NCI-H524 (cell line): ENCODE measurements at regions not wholly inside any gene's neighbourhood (a gene's known extent, or its start where the extent isn't known, plus 50 kb on each side); places are given as distances from the start of the nearest gene placed in this dataset.
"Not testable (repeated sequence)": the region's sequence is repeated elsewhere in the genome, so short reads cannot be mapped to it uniquely, and the experiment has no call there.

Experiments
- DNase-seq, 2 experiments: peaks; one replicate each; lab custom pipeline; 2025; lab: John Stamatoyannopoulos, UW

DNA sequence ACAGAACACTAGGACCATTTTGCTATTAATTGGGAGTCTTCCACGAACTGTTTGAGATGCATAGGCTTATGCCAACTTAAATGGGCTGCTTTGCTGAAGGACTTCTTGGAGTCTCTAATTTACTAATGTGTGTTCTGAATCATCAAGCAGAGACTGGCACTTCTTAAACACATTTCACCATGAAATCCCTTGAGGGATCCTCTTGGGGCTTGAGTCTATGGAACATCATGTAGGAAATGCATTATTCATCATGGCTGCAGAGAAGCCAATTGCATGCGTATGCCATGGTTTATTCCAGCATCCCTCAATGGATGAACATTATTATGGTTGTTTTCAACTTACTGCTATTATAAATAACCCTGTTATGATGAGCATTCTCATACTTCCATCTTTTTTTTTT, 73.4 kb downstream of the FGD2 start:
- no peak for DNase-seq

DNA sequence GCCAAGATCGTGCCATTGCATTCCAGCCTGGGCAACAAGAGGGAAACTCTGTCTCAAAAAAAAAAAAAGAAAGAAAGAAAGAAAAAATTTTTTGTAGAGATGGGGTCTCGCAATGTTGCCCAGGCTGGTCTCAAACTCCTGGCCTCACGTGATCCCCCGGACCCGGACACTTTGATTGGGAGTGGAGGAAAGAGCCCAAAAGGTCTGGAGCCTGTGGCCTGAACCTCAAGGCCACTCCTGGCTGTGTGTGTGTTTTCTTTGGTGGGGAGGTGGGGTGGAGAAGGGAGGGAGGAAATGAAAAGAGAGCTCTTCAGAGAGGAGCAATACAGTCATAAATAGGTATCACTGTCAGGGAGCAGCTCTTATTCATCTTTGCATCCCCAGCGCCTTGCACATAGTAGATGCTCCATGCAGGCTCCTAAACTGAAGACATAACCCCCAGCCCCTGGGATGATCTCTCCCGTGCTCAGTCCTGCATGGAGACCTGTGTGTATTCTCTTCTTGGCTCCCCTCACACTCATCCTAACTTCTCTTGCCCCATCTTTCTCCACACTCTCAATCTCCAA, 75.7 kb downstream of the FGD2 start:
- DNase-seq: no peak

- no peak for DNase-seq
Observed at GRCh38 chr6:37082390-37083130, 77.1 kb downstream of the FGD2 start.

DNA sequence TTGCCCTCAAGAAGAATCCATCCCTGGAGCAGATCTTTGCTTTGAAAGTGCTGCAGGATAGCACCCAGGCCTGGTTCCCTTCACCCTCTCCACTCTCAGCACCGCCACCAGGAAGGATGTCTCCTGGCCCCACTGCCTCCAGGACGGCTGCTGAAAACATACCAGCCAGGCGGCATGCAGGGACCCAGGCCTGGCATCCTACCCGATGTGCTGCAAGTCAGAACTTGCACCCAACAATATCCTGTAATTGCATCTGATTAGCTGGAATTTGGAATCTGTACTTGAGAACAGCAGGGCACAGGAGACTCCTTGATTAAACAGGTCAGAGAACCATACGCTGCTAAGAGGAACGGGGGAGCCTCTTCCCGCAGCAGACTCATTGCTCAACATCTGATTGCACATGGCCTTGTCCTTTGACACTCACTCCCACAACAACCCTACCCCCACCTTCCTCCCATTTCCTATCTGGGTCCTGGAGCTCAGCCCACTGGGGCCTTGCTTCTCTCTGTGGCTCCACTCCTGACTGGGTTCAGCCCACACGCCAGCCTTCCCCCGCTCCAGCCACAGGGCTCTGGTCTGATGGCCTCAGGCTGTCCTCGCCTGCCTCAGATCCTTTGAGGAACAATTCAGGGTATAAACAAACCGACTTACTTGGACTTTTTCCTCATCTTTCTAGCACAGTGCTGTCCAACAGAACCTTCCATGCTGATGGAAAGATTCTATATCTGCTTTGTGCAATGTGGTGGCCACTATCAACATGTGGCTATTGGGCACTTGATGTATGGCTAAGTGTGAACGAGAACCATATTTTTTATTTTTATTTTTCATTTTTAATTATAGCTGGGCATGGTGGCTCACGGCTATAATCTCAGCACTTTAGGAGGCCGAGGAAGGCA, 78.0 kb downstream of the FGD2 start:
- DNase-seq: peak in 1 of 2 experiments; percentile 56

- DNase-seq: not testable (repeated sequence)
Observed at GRCh38 chr6:37084665-37085064, 79.2 kb downstream of the FGD2 start.

GRCh38 chr6:37085198-37085597, 79.7 kb downstream of the FGD2 start:
- peak in 1 of 2 experiments; percentile 48 for DNase-seq

GRCh38 chr6:37088897-37089296, 81.1 kb upstream of the PIM1 start:
- no peak for DNase-seq

DNA sequence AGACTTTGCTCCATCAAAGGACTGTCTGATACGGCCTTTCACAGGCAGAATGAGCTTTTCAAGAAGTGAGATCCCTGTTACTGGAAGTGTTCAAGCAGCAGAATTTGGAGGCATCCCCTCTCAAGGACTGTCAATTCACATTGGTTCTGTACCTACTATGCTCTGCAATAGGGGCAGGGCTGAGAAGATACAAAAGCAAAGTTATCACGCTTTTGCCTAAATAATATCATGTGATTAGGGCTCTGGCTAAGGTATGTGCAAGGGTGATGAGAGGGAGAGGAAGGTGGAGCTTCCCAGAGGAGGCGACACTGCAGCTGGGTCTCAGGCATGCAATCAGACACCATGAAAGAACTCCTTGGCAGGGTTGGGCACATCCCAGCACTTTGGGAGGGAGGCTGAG, 80.2 kb upstream of the PIM1 start:
- DNase-seq: no peak

GRCh38 chr6:37091104-37091503, 78.8 kb upstream of the PIM1 start:
- DNase-seq: not testable (repeated sequence)

- not testable (repeated sequence) for DNase-seq
Observed at GRCh38 chr6:37091586-37091985, 78.4 kb upstream of the PIM1 start.

DNA sequence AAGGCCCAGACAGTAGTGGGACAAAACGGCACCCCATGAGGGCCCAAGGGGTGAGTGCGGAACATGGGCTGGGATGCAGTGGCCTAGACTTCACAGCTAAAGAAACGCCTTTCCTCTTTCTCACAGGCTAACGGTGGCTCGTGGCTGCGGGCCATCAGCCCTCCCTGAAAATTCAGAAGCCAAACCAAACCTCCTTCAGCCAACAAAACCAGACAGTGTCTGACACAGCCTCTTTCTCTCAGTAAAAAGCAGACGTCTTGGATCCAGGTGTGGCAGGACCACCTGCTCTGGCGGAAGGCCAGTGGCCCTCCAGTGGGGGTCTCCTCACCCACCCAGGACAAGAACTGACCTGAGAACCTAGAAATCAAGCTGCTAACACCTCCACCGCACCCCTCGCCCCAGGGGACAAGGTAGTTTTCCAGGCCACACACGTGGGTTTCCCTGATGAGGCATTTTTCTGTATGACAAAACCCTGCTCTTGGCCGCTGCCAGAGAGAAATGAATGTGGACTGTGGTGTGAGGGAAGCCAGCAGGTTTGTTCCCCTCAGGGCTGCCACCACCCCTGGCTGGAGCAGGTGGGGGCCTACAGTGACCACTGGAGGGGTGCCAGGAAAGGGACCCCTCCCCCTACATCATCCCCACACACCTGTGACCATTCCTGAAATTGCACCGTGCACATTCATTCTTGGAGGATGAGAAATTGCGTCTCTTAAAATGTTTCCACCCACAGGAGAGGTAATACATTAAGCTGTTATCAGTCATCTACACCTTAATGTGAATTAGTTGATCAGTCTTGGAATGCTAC, 76.8 kb upstream of the PIM1 start:
- DNase-seq: no peak

GRCh38 chr6:37093728-37094069, 76.3 kb upstream of the PIM1 start:
- DNase-seq: no peak

GRCh38 chr6:37095997-37096396, 74.0 kb upstream of the PIM1 start:
- DNase-seq: no peak

- no peak for DNase-seq
Observed at GRCh38 chr6:37097335-37097734, 72.6 kb upstream of the PIM1 start.

GRCh38 chr6:37099442-37099841, 70.5 kb upstream of the PIM1 start:
- DNase-seq: no peak

DNA sequence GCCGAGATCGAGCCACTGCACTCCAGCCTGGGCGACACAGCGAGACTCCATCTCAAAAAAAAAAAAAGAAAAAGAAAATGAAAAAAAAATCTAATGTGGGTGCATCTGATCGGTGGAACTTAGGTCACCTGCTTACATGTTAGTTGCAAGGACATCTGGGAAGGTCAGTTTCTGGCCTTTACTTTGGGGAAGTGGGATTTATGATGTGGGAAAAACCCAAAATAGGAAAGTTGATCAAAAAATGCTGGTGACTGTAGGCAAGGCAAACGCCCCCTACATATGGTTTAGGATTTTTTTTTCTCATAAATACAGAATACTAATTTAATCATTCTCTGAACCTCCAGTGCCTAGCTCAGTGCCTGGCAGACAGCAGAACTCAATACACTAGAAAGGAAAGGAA, 69.2 kb upstream of the PIM1 start:
- no peak for DNase-seq

- no peak for DNase-seq
Observed at GRCh38 chr6:37101991-37102298, 68.0 kb upstream of the PIM1 start.

GRCh38 chr6:37102299-37103168, 67.4 kb upstream of the PIM1 start:
- DNase-seq: peak; percentile 94 to 99

GRCh38 chr6:37103169-37104039, 66.5 kb upstream of the PIM1 start:
- peak; percentile 65 to 89 for DNase-seq

DNA sequence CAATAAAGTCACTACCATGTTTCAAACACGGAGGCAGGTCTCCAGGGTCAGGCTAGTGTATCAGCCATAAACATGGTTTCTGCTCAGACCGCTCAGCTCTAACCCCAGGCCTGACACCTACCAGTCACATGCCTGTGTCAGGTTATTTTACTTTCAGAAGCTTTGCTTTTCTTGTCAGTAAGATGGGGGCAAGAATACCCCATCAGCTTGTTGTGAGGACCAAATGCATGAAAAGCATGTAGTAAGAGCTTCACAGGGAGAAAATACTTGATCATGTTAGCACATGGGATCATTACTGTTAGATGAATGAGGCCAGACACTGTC, 65.2 kb upstream of the PIM1 start:
- DNase-seq: no peak
